ENCODE measurements at regions not wholly inside any gene's neighbourhood (a gene's known extent, or its start where the extent isn't known, plus 50 kb on each side); places are given as distances from the start of the nearest gene placed in this dataset.
"Not testable (repeated sequence)": the region's sequence is repeated elsewhere in the genome, so short reads cannot be mapped to it uniquely, and the experiment has no call there.

DNA sequence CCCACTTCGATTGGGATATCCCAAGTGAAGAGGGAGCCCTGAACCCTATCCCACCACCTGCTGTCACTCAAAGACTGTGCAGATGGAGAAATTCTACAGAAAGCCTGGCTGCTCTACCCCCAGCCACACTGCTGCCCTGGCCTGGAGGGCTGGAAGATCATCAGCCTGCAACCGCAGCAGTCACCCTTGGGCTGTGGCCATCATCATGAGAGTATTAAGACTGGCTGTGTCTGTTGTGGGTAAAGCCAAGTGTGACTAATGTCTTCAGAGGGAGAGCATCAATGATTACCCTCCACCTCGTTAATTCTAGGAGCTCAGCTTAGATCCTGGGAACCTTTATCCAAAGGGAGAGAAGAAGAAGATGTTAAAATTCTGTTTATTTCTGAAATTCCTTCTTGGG, 221.5 kb downstream of the TFCP2L1 start:
- DNase-seq, result no peak

DNA sequence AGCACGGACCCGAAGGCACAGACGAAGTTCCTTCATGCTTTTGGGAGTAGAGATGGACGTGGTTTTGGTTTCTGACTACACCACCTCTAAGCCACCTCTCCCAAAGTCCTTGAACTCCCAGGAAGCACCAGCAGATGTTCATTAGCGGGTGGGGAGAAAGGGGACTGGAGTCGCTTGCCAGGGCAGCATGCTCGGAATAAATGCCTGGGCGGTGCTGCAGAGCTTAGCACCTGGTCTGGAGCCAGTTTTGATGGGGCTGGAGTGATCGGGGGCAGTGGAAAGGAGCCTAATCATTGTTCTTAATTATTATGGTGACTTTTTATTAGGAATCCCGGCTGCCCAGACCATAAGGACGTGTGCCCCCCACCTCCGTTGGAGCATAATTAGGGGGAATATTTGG, 220.8 kb downstream of the TFCP2L1 start:
- no peak for DNase-seq

DNA sequence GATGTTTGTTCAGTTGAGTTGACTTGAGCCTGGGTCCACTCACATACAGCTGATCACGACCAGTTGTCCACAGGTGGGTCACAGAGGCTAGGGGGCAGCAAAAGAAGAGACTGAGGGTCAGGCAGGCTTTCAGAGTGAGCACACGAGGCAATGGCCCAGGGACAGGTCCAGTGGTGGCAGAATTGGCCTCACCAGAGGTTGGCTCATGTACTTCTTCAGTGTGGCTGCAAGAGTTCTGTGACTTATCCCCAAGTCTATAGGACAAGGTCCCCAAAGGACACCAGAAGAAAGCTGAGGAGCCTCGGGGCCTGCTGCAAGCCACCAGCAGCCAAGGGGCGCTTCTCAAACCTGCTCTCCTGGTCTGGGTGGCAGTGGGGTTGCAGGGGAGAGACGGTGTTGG, 219.8 kb downstream of the TFCP2L1 start:
- DNase-seq, result no peak

DNA sequence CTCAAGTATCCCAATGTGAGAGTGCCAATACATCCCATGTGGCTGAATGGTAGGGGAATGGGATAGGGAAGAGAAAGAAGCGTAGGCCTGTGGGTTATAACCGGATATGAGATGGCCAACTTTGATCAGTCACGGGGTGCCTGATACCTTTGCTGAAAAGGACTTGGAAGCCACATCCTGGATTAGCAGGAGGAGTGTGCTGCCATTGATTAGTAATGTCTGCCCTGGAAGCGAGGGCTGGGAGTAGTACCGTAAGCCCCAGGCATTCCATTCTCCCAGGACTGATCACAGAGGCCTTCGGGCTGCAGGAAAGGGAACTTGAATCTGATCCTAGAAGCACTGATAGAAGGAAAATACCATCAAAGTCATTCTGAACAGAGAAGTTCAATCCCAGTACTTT, 218.5 kb downstream of the TFCP2L1 start:
- DNase-seq, result no peak

DNA sequence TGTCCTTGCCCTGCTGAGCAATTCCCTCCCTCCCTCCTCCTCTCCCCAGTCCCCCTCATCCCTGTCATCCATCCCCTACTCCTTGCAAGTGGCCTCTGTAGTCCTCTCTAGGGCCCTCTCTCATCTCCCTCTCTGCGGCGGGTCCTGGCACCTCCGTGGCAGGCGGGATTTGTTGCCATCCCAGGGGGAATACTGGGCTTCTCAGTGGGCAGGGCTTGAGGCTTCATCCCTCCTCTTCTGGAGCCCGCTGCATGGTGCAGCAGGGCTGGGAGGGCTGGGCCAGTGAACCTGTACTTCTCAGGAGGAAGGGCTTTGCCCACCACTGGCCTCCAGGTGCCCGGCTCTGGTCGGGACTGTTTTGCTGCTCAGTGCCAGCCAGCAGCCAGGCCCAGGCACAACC, 216.2 kb downstream of the TFCP2L1 start:
- no peak for DNase-seq

DNA sequence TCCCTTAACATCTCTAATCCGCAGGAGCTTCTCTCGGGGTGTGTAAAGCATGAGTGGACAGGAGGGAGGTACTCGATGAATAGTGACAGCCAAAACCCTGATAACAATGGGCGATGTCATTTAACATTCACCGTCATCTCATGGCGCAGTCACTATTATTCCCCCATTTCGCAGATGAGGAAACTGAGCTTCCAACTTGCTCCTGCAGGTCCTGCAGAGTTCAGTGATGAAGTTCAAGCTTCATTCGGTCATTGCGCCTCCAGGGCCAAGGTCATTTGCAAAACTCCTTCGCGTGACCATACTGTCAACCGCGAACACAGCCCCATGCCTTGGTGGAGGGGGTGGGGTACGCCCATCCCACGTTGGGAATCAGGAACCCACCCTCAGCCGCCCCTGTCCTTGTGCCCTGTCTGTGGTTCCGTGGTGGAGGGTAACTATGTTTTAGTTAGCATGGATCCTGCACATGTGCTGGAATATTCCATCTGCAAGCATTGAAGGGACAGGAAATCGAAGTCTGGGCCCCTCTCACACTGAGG, 215.5 kb downstream of the TFCP2L1 start:
- no peak for DNase-seq

DNA sequence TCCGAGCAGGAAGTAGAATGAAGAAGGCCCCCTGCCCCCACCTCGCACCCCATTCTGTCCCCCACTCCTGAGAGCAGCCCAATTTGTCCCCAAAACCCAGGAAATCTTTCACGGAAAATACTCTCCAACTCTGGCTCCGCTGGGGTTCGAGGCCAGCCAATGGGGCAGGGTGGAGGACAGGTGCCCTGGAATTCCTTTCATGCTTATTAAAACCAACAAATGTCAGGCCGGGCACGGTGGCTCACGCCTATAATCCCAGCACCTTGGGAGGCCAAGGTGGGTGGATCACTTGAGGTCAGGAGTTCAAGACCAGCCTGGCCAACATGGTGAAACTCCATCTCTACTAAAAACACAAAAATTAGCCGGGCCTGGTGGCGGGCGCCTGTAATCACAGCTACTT, 214.9 kb downstream of the TFCP2L1 start:
- DNase-seq, result not testable (repeated sequence)

DNA sequence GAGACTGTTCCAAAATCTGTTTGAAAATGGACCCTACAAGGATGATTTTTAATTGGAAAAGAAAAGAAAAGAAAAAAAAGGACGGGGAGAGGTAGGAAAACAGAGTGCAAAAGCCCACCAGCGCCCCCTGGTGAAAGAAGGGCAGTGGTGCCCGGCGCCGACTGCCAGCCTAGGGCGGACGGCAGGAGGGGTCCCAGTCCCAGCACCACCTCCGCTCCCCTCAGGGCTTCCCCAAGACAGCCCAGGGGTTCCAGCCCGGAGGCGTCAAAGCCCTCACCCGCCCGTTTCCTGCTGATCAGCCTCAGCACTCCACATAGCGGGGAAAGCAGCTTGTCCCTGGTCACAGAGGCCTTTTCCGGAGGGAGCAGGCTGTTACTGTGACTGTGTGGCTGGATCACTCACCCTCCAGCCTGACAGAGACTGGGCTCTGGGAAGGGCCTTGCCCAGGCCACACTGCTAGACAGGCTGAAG, 213.9 kb downstream of the TFCP2L1 start:
- DNase-seq, result peak; percentile 88

DNA sequence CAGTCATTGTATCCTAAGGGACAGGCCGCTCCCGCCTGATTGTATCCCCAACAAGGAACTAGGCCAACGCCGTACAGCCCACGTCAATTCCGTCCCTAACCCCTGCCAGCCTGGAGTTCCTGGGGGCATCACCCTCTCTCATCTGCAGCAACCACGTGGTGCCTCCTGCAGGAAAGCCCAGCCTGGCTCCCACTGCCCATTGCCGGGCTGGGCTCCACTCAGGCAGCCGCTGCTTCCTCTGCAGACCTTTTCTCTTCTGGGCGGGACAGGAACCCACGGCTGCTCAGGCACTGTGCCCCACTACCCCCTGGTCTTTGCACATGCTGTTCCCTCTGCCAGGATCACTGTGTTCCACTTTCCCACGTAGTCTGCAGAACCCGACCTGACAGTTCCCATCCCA, 212.2 kb downstream of the TFCP2L1 start:
- DNase-seq, result no peak

DNA sequence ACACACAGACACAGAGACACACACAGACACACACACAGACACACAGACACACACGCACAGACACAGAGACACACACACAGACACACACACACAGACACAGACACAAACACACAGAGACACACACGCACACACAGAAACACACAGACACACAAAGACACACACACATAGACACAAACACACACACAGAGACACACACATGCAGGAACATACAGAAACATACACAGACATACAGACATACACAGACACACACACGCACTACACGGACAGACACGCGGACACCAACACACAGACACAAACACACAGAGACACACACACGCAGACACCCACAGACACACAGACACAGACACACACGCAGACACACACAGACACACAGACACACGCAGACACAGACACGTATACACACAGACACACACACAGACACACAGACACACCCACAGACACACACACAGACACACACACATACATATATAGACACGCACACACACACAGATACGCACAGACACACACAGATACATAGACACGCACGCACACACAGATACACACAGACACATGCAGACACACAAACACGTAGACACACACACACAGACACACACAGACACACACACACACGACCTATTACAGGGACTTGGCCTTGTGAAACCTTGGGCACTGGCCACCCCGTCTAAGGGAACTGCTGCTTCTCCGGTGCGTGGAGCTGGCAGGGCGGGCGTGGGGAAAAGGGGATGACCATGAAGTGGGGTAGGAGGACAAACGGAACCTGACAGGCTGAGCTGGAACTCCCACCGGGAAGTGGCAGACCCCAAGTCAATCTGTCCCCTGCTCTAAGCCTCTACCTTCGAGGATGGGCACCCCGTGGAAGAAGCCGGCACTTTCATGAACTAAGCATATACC, 211.4 kb downstream of the TFCP2L1 start:
- no peak for DNase-seq

DNA sequence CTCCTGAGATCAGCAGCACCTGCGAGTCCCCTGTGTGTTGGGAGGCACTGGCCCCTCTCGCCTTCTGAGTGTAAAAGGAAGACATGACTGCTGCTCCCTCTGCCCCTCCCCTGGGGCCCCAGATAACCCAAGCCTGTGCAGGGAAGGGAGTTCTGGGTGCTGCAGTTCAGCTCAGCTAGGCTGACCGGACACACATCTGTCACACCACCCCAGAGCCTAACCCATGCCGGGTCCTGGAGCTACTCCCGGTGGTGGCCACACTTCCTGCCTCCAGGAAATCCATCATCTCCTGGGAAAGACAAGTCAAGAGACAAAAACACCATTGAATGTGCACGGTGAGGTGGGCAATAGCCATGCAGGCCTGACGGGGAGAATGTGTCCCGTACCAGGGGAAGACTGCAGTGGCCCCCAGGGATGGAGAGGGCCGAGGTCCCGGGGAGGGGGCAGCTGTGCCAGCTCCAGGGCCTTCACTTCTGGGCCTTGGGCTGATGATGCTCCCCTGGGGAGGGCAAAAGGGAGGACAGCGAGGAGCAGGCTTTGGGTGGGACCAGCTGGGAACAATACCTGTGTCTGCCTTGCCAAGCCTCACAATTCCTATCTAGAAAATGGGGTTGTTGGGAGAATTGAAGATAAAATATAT, 210.6 kb downstream of the TFCP2L1 start:
- no peak for DNase-seq

DNA sequence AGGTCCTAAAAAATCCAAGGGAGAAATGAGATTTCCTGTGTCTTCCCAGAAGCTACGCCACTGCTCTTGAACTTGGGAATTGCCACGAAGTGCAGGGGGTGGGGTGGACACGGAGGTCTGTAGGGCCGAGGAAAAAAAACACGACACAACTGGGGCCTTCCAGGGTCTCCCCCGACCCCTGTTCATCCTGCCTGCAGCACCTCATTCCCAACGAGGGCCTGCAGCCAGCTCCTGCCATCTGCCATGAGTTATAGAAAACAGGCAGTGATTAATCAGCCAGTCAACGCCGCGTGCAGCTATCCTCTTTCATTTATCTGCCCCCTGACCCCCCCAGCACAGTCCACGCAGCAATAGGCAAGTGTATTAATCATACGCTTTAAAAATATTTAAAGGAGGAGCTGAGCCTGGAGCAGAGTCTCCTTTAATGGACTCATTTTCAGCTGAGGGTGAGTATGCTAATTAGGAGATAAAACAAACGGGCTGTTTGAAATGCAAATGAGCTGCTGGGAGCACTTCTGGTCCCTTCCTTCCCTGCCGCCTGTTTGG, 209.9 kb downstream of the TFCP2L1 start:
- peak; percentile 60 for DNase-seq

DNA sequence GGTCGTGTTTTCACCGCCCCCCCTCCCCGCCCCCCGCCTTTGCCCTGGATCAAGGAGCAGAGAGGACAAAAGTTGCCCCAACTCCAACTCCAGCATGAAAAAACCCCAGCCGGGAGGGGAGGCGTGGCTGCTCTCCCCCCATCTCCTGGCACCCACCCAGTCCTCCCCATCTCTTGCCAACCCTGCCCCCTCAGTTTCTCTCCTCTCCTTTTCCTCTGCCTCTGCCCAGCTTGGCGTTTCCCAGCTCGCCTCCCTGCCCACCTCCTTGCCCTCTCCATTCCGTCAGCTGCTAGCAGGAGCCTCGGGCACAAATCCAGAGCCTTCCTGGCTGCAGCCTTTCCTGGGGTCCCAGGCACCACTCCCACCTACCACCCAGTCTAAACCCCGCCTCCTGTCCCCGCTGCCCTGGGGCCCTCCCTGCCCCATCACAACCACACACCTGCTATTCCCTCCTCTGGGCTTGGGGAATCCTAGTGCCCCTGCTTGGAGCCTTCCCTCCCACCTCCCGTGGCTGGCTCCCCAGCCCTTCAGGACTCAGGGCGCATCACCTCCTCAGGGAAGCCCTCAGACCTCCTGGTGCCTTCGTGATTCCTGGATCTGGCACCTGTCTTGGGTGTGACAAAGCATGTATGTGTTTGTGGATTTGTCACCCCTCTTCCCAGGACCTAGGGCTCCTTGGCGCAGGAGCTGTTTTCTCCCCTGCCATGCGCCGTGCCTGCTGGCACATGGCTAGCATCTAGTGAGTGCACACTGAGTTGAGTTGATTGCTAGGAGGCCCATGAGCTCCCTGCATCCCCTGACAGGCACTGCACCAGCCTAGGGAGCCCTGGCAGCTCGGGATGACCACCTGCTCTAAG, 209.1 kb downstream of the TFCP2L1 start:
- DNase-seq, result peak; percentile 51

DNA sequence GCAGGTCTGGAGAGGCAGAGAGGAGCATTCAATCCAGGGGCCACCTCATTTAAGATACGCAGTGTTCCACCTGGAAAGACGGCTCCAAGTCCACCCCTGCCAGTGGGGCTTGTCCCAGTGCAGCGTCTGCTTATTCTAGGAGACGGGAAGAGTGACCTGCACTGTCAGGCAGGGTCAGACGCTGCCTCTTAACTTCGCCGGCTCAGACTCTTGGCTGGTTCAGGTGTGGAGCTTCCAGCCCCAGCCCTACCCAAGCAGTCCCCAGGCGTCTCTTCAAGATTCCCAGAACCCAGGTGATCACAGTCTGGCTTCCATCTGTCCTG, 208.5 kb downstream of the TFCP2L1 start:
- DNase-seq, result no peak

DNA sequence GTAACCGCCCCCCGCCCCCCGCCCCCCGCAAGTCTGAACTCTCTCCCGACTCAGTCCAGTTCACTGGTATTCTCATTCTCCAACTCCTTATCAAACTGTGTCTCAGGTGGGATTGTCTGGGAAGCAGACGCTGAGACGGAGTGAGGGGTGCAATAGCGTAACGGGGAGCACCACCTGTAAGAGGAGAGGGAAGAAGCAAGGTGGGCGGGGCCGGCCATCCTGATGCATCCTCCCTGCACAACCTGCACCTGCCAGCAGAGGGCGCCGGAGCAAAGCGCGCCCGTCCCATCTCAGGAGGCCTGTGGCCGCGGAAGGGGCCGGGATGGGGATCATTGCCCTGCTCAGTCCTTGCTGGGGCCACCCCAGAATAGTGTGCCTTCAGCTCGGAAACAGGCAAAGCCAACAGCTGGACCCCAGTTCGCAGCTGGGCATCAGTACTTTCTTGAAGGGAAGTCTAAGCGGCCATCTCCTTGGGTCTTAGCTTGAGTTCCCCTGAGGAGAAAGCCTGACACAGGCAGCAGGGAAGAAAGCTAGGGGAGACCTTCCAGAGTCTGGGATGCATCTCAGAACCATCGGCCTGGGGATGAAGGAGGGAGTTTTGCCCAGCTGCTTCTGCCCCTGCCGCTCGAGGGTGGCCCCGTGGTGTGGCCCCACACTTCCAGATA, 208.0 kb downstream of the TFCP2L1 start:
- DNase-seq, result no peak

DNA sequence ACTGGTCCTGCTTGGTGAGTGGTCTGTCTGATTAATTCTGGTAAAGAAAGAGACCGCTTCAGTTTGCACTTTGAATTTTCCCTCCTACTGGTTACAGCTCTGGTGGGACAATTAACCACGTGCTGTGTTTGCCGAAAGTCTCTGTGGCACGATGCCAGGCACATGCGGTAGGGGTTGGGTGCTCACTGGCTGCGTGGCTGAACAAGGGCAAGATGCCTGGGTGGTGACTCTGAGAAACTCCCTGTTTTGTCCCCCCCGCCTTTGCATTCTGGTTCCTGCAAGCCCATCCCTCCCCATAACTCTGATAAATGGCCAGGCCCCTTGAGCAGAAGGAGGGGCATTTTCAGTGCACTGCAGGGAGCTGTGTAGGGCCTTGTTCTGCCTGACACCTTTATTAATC, 206.1 kb downstream of the TFCP2L1 start:
- no peak for DNase-seq

DNA sequence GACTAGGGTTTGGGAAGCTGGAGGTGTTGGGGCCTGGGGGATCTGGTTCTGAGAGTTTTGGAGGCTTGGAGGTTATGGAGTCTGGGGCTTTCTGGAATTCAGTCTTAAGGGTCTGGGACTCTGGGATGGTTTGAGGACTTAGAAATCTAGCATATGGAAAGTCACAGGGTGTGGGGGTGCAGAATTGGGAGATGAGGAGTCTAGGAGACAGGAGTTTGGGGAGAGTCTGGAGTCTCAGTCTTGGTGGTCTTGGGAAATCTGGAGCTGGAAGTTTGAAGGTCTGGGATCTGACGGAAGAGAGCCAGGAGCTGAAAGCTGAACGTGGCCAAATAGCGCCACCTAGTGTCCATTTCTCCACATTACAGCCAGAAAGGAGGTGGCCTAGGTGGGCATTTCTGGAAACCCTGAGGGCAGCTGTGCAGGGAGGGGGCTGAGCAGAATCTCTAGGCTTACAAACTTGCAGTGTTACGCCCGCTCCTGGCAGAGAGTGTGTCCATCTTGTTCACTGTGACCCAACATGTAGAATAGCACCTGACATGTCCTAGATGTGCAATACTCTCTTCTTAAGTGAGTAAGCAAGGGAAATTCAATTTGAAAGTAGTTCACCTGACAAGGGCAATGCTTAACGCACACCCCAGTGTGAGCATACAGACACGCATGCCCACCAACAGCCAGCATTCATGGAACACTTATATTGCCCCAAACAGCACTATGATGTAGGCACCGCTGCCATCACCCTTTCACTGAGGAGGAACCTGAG, 204.8 kb downstream of the TFCP2L1 start:
- DNase-seq, result peak; percentile 81

DNA sequence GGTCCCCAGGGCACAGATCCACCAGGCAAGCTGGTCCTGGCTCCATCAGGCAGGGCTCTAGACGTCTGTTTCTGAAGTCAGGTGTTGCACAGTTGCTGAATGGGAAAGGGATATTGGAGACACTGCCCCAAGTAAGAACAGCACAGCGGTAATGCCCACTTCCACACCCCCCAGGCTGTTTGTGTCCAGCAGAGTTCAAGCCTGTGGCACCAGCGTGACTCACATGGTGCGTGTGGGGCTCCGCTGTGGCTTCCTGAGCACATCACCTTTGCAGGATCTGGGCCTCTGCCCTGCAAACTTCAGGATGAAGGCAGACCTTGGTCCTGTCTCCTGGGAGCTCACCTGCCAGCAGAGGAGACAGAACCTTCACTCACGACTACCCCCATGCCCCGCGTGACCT, 203.3 kb downstream of the TFCP2L1 start:
- DNase-seq, result no peak

DNA sequence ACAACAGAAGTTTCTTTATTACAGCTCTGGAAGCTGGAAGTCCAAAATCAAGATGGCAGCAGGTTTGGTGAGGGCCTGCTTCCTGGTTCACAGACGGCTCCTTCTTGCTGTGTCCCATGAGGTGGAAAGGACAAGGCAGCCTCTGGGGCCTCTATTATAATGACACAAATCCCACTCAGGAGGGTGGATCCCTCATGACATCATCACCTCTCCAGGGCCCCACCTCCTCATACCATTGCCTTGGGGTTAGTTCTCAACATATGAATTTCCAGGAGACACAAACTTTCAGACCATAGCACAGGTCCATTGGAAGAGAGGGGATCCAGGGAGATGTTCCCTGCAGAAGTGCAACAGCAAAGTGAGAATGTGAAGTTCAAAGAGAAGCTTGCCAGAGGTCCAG, 202.8 kb downstream of the TFCP2L1 start:
- no peak for DNase-seq

DNA sequence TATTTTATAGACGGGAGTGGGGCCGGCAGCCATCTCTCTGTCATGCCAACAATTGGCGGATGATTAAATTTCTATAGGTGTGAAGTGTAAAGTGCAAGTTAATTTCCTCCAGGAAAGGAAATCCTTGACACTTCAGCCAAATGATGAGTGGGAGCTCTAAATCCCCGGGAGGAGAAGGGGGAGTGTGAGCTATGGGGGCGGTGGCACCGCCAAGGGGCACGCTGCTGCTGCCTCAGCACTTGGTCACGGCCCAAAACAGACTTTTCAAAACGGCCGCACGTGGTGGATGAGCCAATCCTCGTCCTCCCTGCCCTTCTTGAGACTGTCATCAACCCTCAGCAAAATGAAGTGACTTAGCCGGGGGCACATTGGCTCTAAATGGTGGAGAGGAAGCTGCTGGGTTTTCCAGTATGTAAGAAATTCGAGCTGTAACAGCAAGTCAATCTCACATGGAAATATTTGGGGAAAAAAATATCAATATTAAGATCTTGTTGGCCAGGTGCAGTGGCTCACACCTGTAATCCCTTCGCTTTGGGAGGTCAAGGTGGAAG, 200.8 kb downstream of the TFCP2L1 start:
- DNase-seq, result no peak

DNA sequence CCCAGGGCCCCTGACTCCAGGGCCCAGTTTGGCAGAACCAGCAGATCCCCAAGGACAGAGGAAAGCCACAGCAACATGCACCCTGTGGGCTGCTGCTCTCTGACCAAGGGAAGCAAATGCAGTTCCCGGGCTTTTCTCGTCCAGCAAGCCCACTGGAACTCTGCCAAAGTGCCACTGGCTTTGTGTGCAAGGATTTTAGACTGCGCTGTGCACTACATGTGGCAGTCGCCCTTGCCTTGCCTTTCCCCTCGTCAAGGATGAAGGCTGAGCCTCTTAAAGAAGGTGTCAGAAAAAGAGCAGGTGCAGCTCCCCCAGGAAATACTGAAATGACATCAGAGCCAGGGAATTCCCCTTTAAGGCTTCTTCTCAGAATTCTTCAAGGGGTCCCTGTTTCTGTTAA, 199.2 kb downstream of the TFCP2L1 start:
- DNase-seq, result no peak
